HG02852 (cell line): ENCODE measurements at regions not wholly inside any gene's neighbourhood (a gene's known extent, or its start where the extent isn't known, plus 50 kb on each side); places are given as distances from the start of the nearest gene placed in this dataset.
"Not testable (repeated sequence)": the region's sequence is repeated elsewhere in the genome, so short reads cannot be mapped to it uniquely, and the experiment has no call there.

ENCODE experiments used
- ATAC-seq: cut with Tn5 transposase; IDR thresholded peaks from one replicate; pipeline ENCODE4 v1.9.1; 2021; ENCODE audit warnings: mild to moderate bottlenecking, moderate library complexity; ENCODE audit not compliant: unreplicated experiment

GRCh38 chr10:34058845-34059614 lies 724.6 kb upstream of the NRP1 start:
- ATAC-seq: no peak

GRCh38 chr10:34055410-34055985 lies 721.0 kb upstream of the NRP1 start:
- not testable (repeated sequence) for ATAC-seq

GRCh38 chr10:34049887-34050286 lies 715.4 kb upstream of the NRP1 start:
- ATAC-seq: no peak

- ATAC-seq: no peak
Measured at GRCh38 chr10:34049469-34049868, 715.0 kb upstream of the NRP1 start.

- no peak for ATAC-seq
Measured at GRCh38 chr10:34047389-34047788, 712.9 kb upstream of the NRP1 start.

- ATAC-seq: no peak
Measured at GRCh38 chr10:34046506-34047034, 712.1 kb upstream of the NRP1 start.

GRCh38 chr10:34045571-34046190 lies 711.2 kb upstream of the NRP1 start:
- ATAC-seq: no peak

GRCh38 chr10:34041871-34042270 lies 707.4 kb upstream of the NRP1 start:
- ATAC-seq: no peak

GRCh38 chr10:34037499-34037898 lies 703.0 kb upstream of the NRP1 start:
- ATAC-seq: no peak

GRCh38 chr10:34035241-34035790 lies 700.8 kb upstream of the NRP1 start:
- ATAC-seq: not testable (repeated sequence)

GRCh38 chr10:34033078-34033477 lies 698.6 kb upstream of the NRP1 start:
- ATAC-seq: no peak

GRCh38 chr10:34032564-34032963 lies 698.1 kb upstream of the NRP1 start:
- no peak for ATAC-seq

GRCh38 chr10:34031400-34031799 lies 696.9 kb upstream of the NRP1 start:
- no peak for ATAC-seq

GRCh38 chr10:34029455-34029854 lies 695.0 kb upstream of the NRP1 start:
- no peak for ATAC-seq

GRCh38 chr10:34028936-34029335 lies 694.5 kb upstream of the NRP1 start:
- no peak for ATAC-seq

- no peak for ATAC-seq
Measured at GRCh38 chr10:34024693-34025425, 690.4 kb upstream of the NRP1 start.

GRCh38 chr10:34024282-34024681 lies 689.8 kb upstream of the NRP1 start:
- ATAC-seq: no peak

- no peak for ATAC-seq
Measured at GRCh38 chr10:34022195-34022594, 687.7 kb upstream of the NRP1 start.

- no peak for ATAC-seq
Measured at GRCh38 chr10:34018784-34019183, 684.3 kb upstream of the NRP1 start.

- no peak for ATAC-seq
Measured at GRCh38 chr10:34018129-34018528, 683.7 kb upstream of the NRP1 start.

GRCh38 chr10:34017281-34017680 lies 682.8 kb upstream of the NRP1 start:
- ATAC-seq: no peak
